Cardiac fibroblast (primary cell): ENCODE measurements at regions not wholly inside any gene's neighbourhood (a gene's known extent, or its start where the extent isn't known, plus 50 kb on each side); places are given as distances from the start of the nearest gene placed in this dataset.

Source experiments
- DNase-seq, 2 donors: peaks; one replicate each; pipeline versions ENCODE4 v3.0.0 to v3.0.0-alpha.2; 2010; ENCODE audit warnings: low read depth in 2 of 2
- H3K4me3 ChIP-seq, 2 donors: replicated peaks in 1 of 2; 1 replicate in 1 of 2; 2 replicates in 1 of 2; pipeline ENCODE4 v1.5.1; 2011; ENCODE audit warnings: low read depth in 2 of 2, low read length in 2 of 2, mild to moderate bottlenecking in 2 of 2, moderate library complexity in 1 of 2
- CTCF ChIP-seq: IDR thresholded peaks from one replicate; pipeline ENCODE4 v1.5.1; 2011; ENCODE audit warnings: low read depth, mild to moderate bottlenecking, low read length, inconsistent platforms

GRCh38 chr6:166007349-166008263, 160.0 kb downstream of the TBXT start:
- H3K4me3 ChIP-seq = no peak overlapping the region
- peak; percentile 37 to 85 for DNase-seq
- no peak for TF ChIP-seq CTCF

DNA sequence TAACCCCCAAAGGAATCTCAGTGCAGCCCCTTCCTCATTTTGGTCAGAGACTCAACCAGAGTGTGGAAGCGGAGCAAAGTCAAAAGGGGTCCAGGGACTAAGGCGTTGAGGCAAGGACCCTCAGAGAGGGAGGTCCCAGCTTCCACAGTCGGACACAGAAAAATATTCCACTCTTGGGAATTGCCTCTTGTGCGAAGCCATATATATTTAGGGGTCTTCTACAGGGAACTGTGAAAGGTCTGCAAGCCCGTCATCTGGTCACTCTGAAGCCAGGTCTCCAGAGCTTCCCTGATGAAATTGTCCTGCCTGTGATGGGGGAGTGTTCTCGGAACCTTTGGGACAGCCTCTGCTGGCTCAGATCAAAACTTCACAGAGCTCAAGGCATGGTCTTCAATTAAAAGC, 160.8 kb downstream of the TBXT start:
- no peak for TF ChIP-seq CTCF
- H3K4me3 ChIP-seq = peak overlapping the region in 1 of 2 donors; percentile 32
- DNase-seq = peak; percentile 2 to 17

DNA sequence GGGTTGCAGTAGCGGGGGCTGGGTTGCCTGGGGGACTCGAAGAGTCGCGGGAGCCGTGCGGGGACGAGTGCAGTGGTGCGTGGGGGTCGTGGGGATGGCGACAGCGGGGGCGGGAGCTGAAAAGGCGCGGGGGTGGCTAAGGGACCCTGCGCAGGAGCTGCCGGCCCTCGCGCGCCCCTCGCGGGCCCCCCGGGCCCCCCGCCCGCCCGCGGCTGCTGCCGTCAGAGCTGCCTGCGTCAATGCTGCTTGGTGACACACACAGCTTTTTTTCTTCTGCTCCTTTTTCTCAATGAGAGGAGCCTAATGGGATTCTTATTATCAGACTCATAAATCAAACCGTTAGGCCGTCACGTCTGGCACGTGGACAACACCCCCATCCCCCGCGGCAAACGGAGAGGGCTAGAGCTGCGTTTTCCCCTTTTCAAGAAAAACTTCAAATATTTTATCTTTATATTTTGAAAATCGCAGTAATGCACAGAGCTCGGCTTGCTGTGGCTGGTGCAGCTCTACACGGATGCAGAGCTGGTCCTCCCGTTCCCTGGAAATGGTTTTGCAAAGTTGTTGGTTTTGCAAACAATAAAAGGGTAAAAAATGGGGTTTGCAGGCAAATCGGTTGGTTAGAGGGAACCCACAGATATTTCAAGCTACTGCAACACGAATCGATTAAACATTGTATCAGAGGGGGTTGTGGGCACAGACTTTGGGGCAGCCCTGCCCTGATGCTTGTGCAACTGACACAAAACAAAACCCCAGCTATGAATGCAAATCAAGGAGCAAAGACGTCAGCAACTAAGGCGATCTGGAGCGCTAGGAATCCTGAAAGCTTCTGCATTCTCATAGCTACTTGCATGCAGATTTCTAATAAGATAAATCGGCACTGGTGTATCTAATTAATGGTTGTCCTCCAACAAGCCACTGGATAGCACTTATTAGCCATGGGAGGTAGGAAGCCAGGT, 161.4 kb downstream of the TBXT start:
- no peak for TF ChIP-seq CTCF
- H3K4me3 ChIP-seq = peak overlapping the region; percentile 32
- peak; percentile 74 to 89 for DNase-seq

DNA sequence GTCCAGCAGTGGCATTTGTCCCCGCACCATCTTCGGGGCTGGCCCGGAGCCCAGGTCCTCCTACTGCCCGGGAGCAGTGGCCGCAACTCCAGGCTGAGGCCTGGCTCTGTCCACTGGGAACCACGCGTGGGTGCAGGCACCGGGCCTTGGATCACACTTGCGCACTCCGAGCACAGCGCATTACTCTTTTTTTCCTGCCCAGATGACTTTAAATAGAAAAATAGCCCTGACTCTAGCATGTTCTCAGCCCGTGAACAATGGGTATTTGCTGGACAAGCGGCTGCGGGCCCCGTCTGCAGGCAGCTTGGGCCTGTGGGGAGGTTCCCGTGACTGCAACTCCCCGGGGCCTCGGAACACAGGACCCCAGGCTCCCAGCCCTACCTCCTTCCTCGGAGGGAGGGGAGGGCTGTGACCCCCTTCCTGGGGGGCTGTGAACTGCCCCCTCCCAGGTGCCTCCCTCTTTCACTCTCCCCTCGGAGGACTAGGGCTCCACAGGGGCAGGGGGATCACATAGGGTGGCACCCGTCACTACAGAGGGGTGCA, 162.2 kb downstream of the TBXT start:
- H3K4me3 ChIP-seq = peak overlapping the region; percentile 27 to 32
- TF ChIP-seq CTCF = no peak
- DNase-seq = peak; percentile 54 to 59

DNA sequence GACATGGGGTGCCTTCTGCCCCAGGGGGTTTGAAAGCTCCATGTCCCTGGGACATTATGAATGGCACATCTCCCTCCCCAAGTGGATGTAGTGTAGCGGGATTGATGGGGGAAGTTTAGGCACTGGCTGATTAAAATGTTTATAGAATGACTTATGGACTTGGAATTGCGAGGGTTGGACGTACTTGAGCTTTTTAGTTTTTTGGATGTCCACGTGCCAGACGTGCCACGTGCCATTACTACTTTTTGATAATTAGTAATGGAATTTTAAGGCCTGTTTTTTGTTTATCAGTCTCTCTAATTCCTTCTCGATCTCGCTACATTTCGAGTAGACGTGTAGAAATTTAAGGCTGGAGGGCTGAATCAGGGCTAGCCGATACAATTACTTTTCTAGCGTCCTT, 162.8 kb downstream of the TBXT start:
- no peak for TF ChIP-seq CTCF
- H3K4me3 ChIP-seq = no peak overlapping the region
- peak in 1 of 2 donors; percentile 25 for DNase-seq

GRCh38 chr6:166004471-166004870, 163.2 kb downstream of the TBXT start:
- no peak for DNase-seq
- H3K4me3 ChIP-seq = no peak overlapping the region
- no peak for TF ChIP-seq CTCF
